ENCODE measurements at regions not wholly inside any gene's neighbourhood (a gene's known extent, or its start where the extent isn't known, plus 50 kb on each side); places are given as distances from the start of the nearest gene placed in this dataset.
A peak's percentile ranks its signal among the peaks of the same experiment; 100 is the strongest.
"Not testable (repeated sequence)": the region's sequence is repeated elsewhere in the genome, so short reads cannot be mapped to it uniquely, and the experiment has no call there.

DNA sequence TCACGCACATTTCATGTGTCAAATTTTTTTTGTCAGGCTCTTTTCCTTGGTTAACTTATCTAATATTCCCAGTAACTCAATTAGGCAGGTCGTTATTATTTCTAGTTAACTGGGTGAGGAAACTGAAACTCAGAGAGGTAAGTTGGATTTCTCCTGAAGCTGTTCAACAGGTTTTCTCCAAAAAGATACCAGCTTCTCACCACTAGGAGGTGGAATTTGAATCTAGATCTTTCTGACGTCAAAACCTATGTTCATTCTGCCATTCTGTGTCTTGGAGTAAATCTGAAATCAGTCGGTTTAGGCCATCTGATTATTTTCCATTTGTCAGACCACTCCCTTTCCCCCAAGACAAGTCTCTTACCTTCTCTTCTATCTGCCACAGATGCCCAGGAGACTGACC lies 572.9 kb downstream of the ACTL7B start:
- no peak for DNase-seq (ENCODE audit: low spot score)

GRCh38 chr9:108281696-108282095 lies 574.1 kb downstream of the ACTL7B start:
- DNase-seq (ENCODE audit: low spot score): no peak

DNA sequence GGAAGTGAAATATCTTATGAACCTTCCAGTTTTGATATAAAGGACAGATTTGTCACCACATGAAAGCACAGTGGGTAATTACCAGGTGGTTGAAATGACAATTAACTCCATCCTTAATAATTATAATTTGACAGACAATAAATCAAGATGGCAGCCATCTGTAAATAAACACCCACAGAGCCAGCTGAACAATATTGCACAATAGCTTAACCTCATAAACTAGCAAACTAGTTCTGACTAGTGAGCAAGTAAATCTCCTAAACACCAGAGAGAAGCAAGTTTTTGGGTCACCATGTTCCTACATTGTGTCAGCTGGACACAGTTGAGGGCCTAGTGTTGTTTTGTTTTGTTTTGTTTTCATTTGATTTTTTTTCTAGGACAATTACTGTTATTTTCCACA lies 577.4 kb downstream of the ACTL7B start:
- no peak for DNase-seq (ENCODE audit: low spot score)

GRCh38 chr9:108277216-108277615 lies 578.6 kb downstream of the ACTL7B start:
- no peak for DNase-seq (ENCODE audit: low spot score)

DNA sequence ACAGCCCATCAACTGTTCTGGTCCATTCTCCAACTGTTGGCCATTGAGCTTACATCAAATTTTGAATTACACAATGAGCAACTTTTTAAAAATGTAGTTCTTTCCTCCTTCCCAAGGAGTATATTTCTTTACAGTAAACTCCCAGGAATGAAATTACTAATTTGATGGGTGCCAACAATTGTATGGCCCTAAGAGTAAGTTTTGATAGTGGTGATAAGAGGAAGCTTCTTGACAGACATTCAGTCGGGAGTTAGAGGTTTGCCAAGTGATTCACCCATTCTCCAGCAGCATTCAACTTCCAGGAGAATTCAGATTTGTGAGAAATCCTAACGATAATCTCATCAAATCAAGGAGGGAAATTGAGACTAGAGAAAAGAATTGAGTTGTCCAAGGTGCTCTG lies 579.9 kb downstream of the ACTL7B start:
- no peak for DNase-seq (ENCODE audit: low spot score)

GRCh38 chr9:108274971-108275370 lies 580.8 kb downstream of the ACTL7B start:
- no peak for DNase-seq (ENCODE audit: low spot score)

DNA sequence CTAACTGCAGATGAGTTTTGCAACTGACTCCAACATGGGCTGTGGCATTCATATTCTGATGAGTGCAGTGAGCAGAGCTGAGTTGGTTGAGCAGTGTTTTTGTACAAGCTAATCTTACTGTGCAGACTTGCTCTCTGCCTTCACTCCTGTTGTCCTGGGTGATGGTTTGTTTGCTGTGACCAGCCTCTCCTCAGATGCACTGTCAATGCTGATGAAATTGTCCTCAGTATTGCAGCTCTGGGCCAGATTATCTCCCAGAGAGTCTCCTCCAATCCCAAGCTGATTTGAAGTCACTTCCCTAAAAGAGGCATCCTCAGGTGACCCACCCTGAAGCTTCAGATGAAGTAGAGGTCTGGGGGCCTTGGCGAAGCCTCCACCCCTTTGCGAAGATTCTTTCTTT lies 581.8 kb downstream of the ACTL7B start:
- DNase-seq (ENCODE audit: low spot score): no peak

DNA sequence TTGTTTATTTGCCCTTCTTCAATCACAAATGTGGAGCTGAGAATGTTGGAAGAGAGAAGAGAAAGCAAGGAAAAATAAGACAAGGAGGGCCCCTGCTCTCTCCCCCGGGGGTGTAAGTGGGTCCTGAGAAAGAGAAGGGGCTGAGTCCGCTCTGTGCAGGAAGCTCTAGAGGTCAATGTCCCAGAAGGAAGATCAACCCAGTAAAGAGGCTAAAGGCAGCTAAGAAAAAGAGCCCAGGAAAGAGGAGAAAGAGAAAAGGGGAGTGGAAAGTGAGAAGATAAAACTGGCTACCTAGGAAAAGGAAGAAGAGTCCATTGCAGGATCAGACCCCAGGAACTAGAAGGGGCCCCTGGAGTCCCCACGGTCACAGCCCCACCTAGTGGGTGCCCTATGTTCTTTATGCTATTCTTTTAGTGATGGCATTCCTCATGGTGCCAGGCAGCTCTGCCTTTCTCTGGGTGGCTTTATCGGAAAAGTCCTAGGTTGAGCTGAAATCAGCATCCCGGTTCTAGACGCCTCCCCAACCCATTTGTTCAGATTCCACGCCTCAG lies 583.4 kb downstream of the ACTL7B start:
- DNase-seq (ENCODE audit: low spot score): peak; percentile 35

DNA sequence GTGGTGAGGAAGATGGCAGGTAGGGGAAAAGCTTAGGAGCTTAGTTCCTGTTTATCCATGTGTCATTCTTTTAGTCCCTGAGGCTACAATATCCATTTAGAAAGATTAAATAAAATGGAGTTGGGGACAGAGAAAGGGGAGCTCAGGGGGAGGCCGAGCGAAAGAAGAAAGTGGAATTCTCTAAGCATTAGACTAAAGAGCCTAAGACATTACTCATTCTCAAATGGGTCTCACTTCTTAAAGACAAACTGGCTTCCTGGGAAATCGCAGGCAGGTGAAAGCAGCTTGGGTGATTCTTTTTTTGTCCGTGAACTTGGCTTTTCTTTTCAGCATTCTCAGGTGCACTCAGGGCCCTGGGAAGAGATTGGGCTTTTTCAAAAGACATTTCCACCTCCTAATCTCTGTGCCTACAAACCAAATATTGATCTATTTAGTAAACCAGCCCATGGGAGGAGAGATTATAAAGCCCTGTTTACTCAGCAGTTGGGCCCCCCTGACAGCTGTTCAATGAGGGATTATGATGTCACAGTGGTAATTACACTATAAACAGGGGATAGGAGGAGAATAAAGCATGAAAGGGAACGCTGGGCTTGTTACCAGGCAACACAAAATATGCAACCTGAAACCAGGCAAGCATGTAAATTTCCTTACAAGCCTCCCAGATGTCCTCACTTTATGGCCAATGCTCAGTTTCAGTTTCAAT lies 584.0 kb downstream of the ACTL7B start:
- no peak for DNase-seq (ENCODE audit: low spot score)

DNA sequence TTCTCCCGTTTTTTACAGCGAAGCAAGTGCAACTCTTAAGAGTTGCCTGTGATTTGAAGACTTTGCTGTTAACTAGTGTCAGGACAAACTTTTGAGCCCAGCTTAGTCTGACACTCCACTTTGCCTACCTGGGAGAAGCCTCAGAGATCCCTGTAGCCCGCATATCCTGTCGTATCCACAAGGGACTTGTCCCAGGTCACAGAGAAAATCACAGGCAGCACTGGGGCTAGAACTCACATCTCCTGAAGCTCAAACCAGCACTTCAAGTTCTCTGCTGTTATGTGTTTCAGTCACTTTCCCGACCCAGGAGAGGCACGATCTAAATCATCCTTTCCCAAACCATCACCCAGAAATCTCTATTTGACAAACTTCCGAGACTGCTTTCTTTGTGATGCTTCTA lies 584.5 kb downstream of the ACTL7B start:
- no peak for DNase-seq (ENCODE audit: low spot score)

GRCh38 chr9:108270561-108270960 lies 585.2 kb downstream of the ACTL7B start:
- DNase-seq (ENCODE audit: low spot score): no peak

DNA sequence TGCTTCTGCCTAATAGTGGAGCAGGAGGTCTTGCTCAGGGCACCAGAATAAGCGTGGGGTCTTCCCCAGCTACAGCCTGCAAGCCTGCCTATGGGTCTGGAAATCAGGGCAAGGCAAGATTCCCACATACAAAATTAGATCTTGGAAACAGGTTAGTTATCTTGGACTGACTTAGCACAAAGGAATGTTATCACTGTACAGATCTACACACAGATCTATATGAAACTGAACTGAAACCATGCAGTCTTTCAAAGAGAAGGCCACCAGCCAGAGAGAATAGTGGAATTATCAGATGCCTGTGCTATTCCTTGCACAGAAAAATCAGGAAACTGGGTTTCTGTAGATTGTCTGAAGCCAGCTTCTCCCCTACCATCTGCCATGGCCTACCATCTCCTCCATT lies 585.7 kb downstream of the ACTL7B start:
- no peak for DNase-seq (ENCODE audit: low spot score)

- no peak for DNase-seq (ENCODE audit: low spot score)
Measured at GRCh38 chr9:108269371-108269770, 586.4 kb downstream of the ACTL7B start.

- no peak for DNase-seq (ENCODE audit: low spot score)
Measured at GRCh38 chr9:108265065-108265464, 590.7 kb downstream of the ACTL7B start.

GRCh38 chr9:108264093-108264492 lies 591.7 kb downstream of the ACTL7B start:
- no peak for DNase-seq (ENCODE audit: low spot score)

DNA sequence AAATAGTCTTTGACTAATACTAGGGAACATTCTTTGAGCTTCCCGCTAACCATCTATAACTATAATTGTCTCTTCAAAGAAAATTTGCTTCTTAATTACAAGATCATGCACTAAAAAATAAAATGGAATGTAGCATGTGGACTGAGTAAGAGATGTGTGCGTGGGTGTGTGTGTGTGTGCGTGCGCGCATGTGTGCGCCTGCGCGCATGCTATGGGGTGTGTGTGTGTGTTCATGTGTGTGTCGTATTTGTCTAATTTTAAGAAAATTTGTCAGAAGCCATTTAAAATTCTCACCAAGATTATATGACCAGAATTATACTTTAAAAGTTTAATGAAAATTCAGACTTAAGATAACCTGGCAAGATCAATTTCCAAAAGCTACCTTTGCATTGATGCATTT lies 593.0 kb downstream of the ACTL7B start:
- no peak for DNase-seq (ENCODE audit: low spot score)

DNA sequence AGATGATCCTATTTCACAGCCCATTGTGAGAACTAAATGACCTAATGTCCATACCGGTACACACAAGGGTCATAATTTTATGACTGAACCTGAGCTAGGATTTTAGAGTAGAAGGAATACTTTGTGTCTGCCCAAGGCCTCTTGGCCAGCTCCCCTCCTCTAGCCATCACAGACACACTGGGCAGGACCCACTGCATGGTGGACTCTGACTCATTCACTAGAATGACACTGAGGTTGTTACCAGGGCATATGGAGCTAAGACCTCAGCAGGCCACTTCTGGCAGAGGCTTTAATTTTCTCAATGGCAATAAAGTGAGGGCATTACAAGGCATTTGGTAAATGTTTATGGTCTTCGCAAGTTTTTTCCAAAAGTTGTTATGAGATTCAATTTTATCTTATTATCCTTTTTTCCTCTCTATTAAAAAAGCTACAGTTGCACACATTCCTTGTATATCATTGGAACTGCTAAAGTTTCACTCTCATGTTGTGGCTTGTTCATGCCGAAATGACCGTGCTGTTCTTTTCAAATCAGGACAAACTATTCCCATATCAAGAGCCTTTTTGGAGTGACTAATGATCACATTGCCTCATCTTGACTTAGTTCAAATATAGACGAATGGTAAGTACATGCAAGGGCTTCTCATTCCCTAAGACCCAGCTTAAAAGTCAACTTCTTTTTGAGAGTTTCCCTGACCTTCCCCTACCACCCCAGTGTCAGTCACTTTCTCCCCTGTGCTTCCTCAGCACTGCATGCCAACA lies 595.7 kb downstream of the ACTL7B start:
- DNase-seq (ENCODE audit: low spot score): no peak

DNA sequence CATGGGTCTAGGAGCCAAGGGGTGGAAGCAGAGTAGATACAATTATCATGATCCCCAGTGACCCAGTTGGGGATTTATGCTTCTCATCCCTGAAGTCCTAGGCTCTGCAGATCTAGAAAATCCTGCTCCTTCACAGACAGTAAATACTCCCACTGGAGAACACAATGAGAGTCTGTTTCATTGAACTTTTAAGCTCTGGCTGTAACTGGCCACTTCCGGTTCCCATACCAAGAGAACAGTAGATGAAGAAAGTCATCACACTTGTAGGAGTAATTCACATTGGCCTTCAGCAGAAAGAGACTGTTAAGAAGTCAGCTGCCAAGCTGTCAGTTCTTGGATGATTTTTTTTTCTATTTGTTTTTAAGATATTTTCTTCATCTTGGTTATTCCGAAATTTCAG lies 597.1 kb downstream of the ACTL7B start:
- no peak for DNase-seq (ENCODE audit: low spot score)

GRCh38 chr9:108257382-108257781 lies 598.4 kb downstream of the ACTL7B start:
- DNase-seq (ENCODE audit: low spot score): no peak

GRCh38 chr9:108254236-108254635 lies 601.5 kb downstream of the ACTL7B start:
- DNase-seq (ENCODE audit: low spot score): no peak

GRCh38 chr9:108247391-108247790 lies 608.4 kb downstream of the ACTL7B start:
- DNase-seq (ENCODE audit: low spot score): not testable (repeated sequence)

DNA sequence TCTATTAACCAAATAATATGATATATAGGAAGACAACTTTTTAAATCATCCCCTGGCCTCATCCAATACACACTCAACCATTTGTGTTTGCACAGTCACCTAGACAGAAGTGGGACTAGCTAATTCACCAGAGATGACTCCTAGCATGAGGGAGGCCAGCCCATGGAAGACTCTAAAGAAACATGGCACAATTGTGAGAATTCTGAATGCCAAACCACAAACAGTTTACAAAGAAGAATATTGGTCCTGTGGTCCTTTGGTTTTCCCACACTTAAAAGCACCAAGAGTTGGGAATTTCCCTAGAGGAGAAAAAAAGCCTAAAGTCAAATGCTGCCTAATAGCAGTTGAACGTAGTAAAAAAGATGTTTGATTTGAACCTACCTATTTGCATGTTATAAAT lies 609.9 kb downstream of the ACTL7B start:
- DNase-seq (ENCODE audit: low spot score): no peak

GRCh38 chr9:108245331-108245730 lies 610.5 kb downstream of the ACTL7B start:
- DNase-seq (ENCODE audit: low spot score): no peak

Data from mucosa of gallbladder (tissue), 1 donor.